Dendritic cell treated with granulocyte-macrophage colony-stimulating factor and Interleukin-4, amounts not matched to agents 40 ng/mL and 50 ng/mL, for 4 days (primary cell): ENCODE measurements at regions not wholly inside any gene's neighbourhood (a gene's known extent, or its start where the extent isn't known, plus 50 kb on each side); places are given as distances from the start of the nearest gene placed in this dataset.

Experiments
- H3K27ac Mint-ChIP-seq: one replicate; pipeline ENCODE4 v1.8.0; 2022; ENCODE audit warnings: mild to moderate bottlenecking, mixed read lengths
- H3K27me3 Mint-ChIP-seq: one replicate; pipeline ENCODE4 v1.8.0; 2022; ENCODE audit warnings: mild to moderate bottlenecking, mixed read lengths
- H3K36me3 Mint-ChIP-seq: one replicate; pipeline ENCODE4 v1.8.0; 2022; ENCODE audit warnings: low read depth, mixed read lengths
- H3K4me1 Mint-ChIP-seq: one replicate; pipeline ENCODE4 v1.8.0; 2022; ENCODE audit warnings: low read depth, mixed read lengths
- H3K4me3 Mint-ChIP-seq: one replicate; pipeline ENCODE4 v1.8.0; 2022; ENCODE audit warnings: mild to moderate bottlenecking, moderate library complexity, mixed read lengths
- H3K9me3 Mint-ChIP-seq: one replicate; pipeline ENCODE4 v1.8.0; 2022; ENCODE audit warnings: mixed read lengths
- intact Hi-C: fragments of 100-400 bp; cut with micrococcal nuclease; formaldehyde crosslinking; loops from one replicate; pipeline ENCODE4 v1.15.0; 2022

GRCh38 chr4:111535792-111536191, 609.5 kb upstream of the FAM241A start:
- no peaks in the 10 kb centered on the region for H3K36me3 Mint-ChIP-seq
- no peak overlapping the region for H3K4me3 Mint-ChIP-seq
- no peaks in the 10 kb centered on the region for H3K9me3 Mint-ChIP-seq
- no peak overlapping the region for H3K27ac Mint-ChIP-seq
- no peaks in the 10 kb centered on the region for H3K27me3 Mint-ChIP-seq
- intact Hi-C loops: no loop called here
- H3K4me1 Mint-ChIP-seq: no peaks in the 10 kb centered on the region

GRCh38 chr4:111537165-111537564, 608.1 kb upstream of the FAM241A start:
- intact Hi-C loops: no loop called here
- no peak overlapping the region for H3K27ac Mint-ChIP-seq
- no peak overlapping the region for H3K4me3 Mint-ChIP-seq
- no peaks in the 10 kb centered on the region for H3K4me1 Mint-ChIP-seq
- H3K36me3 Mint-ChIP-seq: no peaks in the 10 kb centered on the region
- no peaks in the 10 kb centered on the region for H3K9me3 Mint-ChIP-seq
- no peaks in the 10 kb centered on the region for H3K27me3 Mint-ChIP-seq

GRCh38 chr4:111537871-111538270, 607.4 kb upstream of the FAM241A start:
- no peaks in the 10 kb centered on the region for H3K4me1 Mint-ChIP-seq
- H3K9me3 Mint-ChIP-seq: no peaks in the 10 kb centered on the region
- H3K27ac Mint-ChIP-seq: no peak overlapping the region
- no peaks in the 10 kb centered on the region for H3K27me3 Mint-ChIP-seq
- H3K36me3 Mint-ChIP-seq: no peaks in the 10 kb centered on the region
- intact Hi-C loops: no loop called here
- no peak overlapping the region for H3K4me3 Mint-ChIP-seq

- Mint-ChIP-seq H3K36me3 (no peaks in the 10 kb centered on the region), H3K27me3 (no peaks in the 10 kb centered on the region), H3K27ac (no peak overlapping the region), H3K4me1 (no peaks in the 10 kb centered on the region), H3K4me3 (no peak overlapping the region), H3K9me3 (no peaks in the 10 kb centered on the region)
- intact Hi-C loops: no loop called here
Measured at GRCh38 chr4:111540671-111541070, 604.6 kb upstream of the FAM241A start.

- intact Hi-C loops: no loop called here
- Mint-ChIP-seq H3K27me3 (no peaks in the 10 kb centered on the region), H3K4me1 (no peaks in the 10 kb centered on the region), H3K36me3 (no peaks in the 10 kb centered on the region), H3K4me3 (no peak overlapping the region), H3K27ac (no peak overlapping the region), H3K9me3 (no peaks in the 10 kb centered on the region)
Measured at GRCh38 chr4:111542056-111542455, 603.2 kb upstream of the FAM241A start.

GRCh38 chr4:111546881-111547280, 598.4 kb upstream of the FAM241A start:
- Mint-ChIP-seq H3K4me1 (no peaks in the 10 kb centered on the region), H3K27me3 (no peaks in the 10 kb centered on the region), H3K4me3 (no peak overlapping the region), H3K27ac (no peak overlapping the region), H3K9me3 (no peaks in the 10 kb centered on the region), H3K36me3 (no peaks in the 10 kb centered on the region)
- intact Hi-C loops: no loop called here

GRCh38 chr4:111556141-111556781, 589.0 kb upstream of the FAM241A start:
- no peaks in the 10 kb centered on the region for H3K4me1 Mint-ChIP-seq

GRCh38 chr4:111556851-111557250, 588.4 kb upstream of the FAM241A start:
- intact Hi-C loops: no loop called here
- H3K27me3 Mint-ChIP-seq: no peaks in the 10 kb centered on the region
- no peaks in the 10 kb centered on the region for H3K4me1 Mint-ChIP-seq

More at GRCh38 chr4:111556141-111556781, 589.0 kb upstream of the FAM241A start:
- H3K9me3 Mint-ChIP-seq: no peaks in the 10 kb centered on the region
- H3K27me3 Mint-ChIP-seq: no peaks in the 10 kb centered on the region
- H3K36me3 Mint-ChIP-seq: no peaks in the 10 kb centered on the region
- H3K27ac Mint-ChIP-seq: no peak overlapping the region
- intact Hi-C loops: no loop called here
- H3K4me3 Mint-ChIP-seq: no peak overlapping the region

GRCh38 chr4:111562826-111563225, 582.4 kb upstream of the FAM241A start:
- Mint-ChIP-seq H3K9me3 (peaks cover 26% of the 10 kb centered on the region), H3K27me3 (no peaks in the 10 kb centered on the region), H3K4me3 (no peak overlapping the region), H3K36me3 (no peaks in the 10 kb centered on the region), H3K4me1 (no peaks in the 10 kb centered on the region), H3K27ac (no peak overlapping the region)
- intact Hi-C loops: no loop called here

More at GRCh38 chr4:111556851-111557250, 588.4 kb upstream of the FAM241A start:
- Mint-ChIP-seq H3K4me3 (no peak overlapping the region), H3K27ac (no peak overlapping the region), H3K36me3 (no peaks in the 10 kb centered on the region), H3K9me3 (no peaks in the 10 kb centered on the region)

- no peaks in the 10 kb centered on the region for H3K36me3 Mint-ChIP-seq
- intact Hi-C loops: no loop called here
- no peaks in the 10 kb centered on the region for H3K4me1 Mint-ChIP-seq
- H3K27ac Mint-ChIP-seq: no peak overlapping the region
- H3K9me3 Mint-ChIP-seq: peaks cover 20% of the 10 kb centered on the region
- H3K4me3 Mint-ChIP-seq: no peak overlapping the region
- no peaks in the 10 kb centered on the region for H3K27me3 Mint-ChIP-seq
Measured at GRCh38 chr4:111572470-111572869, 572.8 kb upstream of the FAM241A start.

- H3K9me3 Mint-ChIP-seq: peaks cover 11% of the 10 kb centered on the region
- no peaks in the 10 kb centered on the region for H3K27me3 Mint-ChIP-seq
- intact Hi-C loops: no loop called here
- no peaks in the 10 kb centered on the region for H3K4me1 Mint-ChIP-seq
- no peaks in the 10 kb centered on the region for H3K36me3 Mint-ChIP-seq
- H3K4me3 Mint-ChIP-seq: no peak overlapping the region
- no peak overlapping the region for H3K27ac Mint-ChIP-seq
Measured at GRCh38 chr4:111573386-111573785, 571.9 kb upstream of the FAM241A start.

GRCh38 chr4:111579767-111580166, 565.5 kb upstream of the FAM241A start:
- peaks cover 12% of the 10 kb centered on the region for H3K9me3 Mint-ChIP-seq
- H3K4me3 Mint-ChIP-seq: no peak overlapping the region
- H3K4me1 Mint-ChIP-seq: no peaks in the 10 kb centered on the region
- H3K27ac Mint-ChIP-seq: no peak overlapping the region
- H3K27me3 Mint-ChIP-seq: no peaks in the 10 kb centered on the region
- intact Hi-C loops: no loop called here
- H3K36me3 Mint-ChIP-seq: no peaks in the 10 kb centered on the region

GRCh38 chr4:111595456-111595855, 549.8 kb upstream of the FAM241A start:
- H3K4me1 Mint-ChIP-seq: no peaks in the 10 kb centered on the region
- H3K4me3 Mint-ChIP-seq: no peak overlapping the region
- H3K36me3 Mint-ChIP-seq: no peaks in the 10 kb centered on the region
- no peaks in the 10 kb centered on the region for H3K9me3 Mint-ChIP-seq
- intact Hi-C loops: no loop called here
- H3K27me3 Mint-ChIP-seq: no peaks in the 10 kb centered on the region
- no peak overlapping the region for H3K27ac Mint-ChIP-seq

- no peaks in the 10 kb centered on the region for H3K4me1 Mint-ChIP-seq
- no peaks in the 10 kb centered on the region for H3K9me3 Mint-ChIP-seq
- no peak overlapping the region for H3K27ac Mint-ChIP-seq
- H3K27me3 Mint-ChIP-seq: no peaks in the 10 kb centered on the region
- no peak overlapping the region for H3K4me3 Mint-ChIP-seq
- H3K36me3 Mint-ChIP-seq: no peaks in the 10 kb centered on the region
- intact Hi-C loops: no loop called here
Measured at GRCh38 chr4:111596491-111596890, 548.8 kb upstream of the FAM241A start.

- H3K4me1 Mint-ChIP-seq: no peaks in the 10 kb centered on the region
- H3K27ac Mint-ChIP-seq: no peak overlapping the region
- H3K4me3 Mint-ChIP-seq: no peak overlapping the region
- intact Hi-C loops: no loop called here
- no peaks in the 10 kb centered on the region for H3K36me3 Mint-ChIP-seq
- H3K27me3 Mint-ChIP-seq: no peaks in the 10 kb centered on the region
- no peaks in the 10 kb centered on the region for H3K9me3 Mint-ChIP-seq
Measured at GRCh38 chr4:111601671-111602070, 543.6 kb upstream of the FAM241A start.
